GM23338 (cell line): ENCODE measurements at regions not wholly inside any gene's neighbourhood (a gene's known extent, or its start where the extent isn't known, plus 50 kb on each side); places are given as distances from the start of the nearest gene placed in this dataset.

Experiments
- ATAC-seq: fragments of 200-7000 bp; cut with Tn5 transposase; 3 replicates; pipeline ENCODE4 v1.9.1; 2020
- DNase-seq: peaks from one replicate; pipeline ENCODE4 v3.0.0-alpha.2; 2015; ENCODE audit warnings: low spot score
- H2AFZ ChIP-seq: fragments of 200-600 bp; sonication (generic); 2 replicates; pipeline ENCODE4 v1.8.0; 2016; ENCODE audit warnings: antibody characterized with exemption, mild to moderate bottlenecking, moderate library complexity
- H3F3A ChIP-seq: fragments of 200-600 bp; sonication (generic); replicated peaks from 2 replicates; pipeline ENCODE4 v1.8.0; 2017; ENCODE audit warnings: antibody characterized with exemption, mixed run types, low read depth
- H3K27ac ChIP-seq: fragments of 200-600 bp; sonication (generic); 2 replicates; pipeline ENCODE4 v1.6.1; 2016; ENCODE audit warnings: low read depth
- H3K27me3 ChIP-seq: fragments of 200-600 bp; sonication (generic); 2 replicates; pipeline ENCODE4 v1.8.0; 2016; ENCODE audit warnings: mild to moderate bottlenecking, mixed run types, moderate library complexity; ENCODE audit not compliant: insufficient read depth
- H3K36me3 ChIP-seq: fragments of 200-600 bp; sonication (generic); 2 replicates; pipeline ENCODE4 v1.8.0; 2016; ENCODE audit warnings: mild to moderate bottlenecking; ENCODE audit not compliant: insufficient read depth
- H3K4me1 ChIP-seq: fragments of 200-600 bp; sonication (generic); 2 replicates; pipeline ENCODE4 v1.8.0; 2016; ENCODE audit warnings: mild to moderate bottlenecking, moderate library complexity; ENCODE audit not compliant: insufficient read depth
- H3K4me2 ChIP-seq: fragments of 200-600 bp; sonication (generic); 2 replicates; pipeline ENCODE4 v1.7.1; 2017; ENCODE audit warnings: mixed run types
- H3K4me3 ChIP-seq: fragments of 200-600 bp; sonication (generic); 2 replicates; pipeline ENCODE4 v1.6.1; 2016; ENCODE audit warnings: mixed run types
- H3K79me2 ChIP-seq: fragments of 200-600 bp; sonication (generic); replicated peaks from 2 replicates; pipeline ENCODE4 v1.8.0; 2017; ENCODE audit warnings: mild to moderate bottlenecking; ENCODE audit not compliant: insufficient read depth
- H3K9me2 ChIP-seq: fragments of 200-600 bp; sonication (generic); 2 replicates; pipeline ENCODE4 v1.8.0; 2017; ENCODE audit not compliant: insufficient read depth
- H4K20me1 ChIP-seq: fragments of 200-600 bp; sonication (generic); replicated peaks from 2 replicates; pipeline ENCODE4 v1.8.0; 2017; ENCODE audit warnings: mild to moderate bottlenecking; ENCODE audit not compliant: insufficient read depth
- H3K27ac Mint-ChIP-seq: 2 replicates; pipeline ENCODE4 v1.8.0; 2020; ENCODE audit warnings: inconsistent platforms, mild to moderate bottlenecking, moderate library complexity, mixed read lengths
- H3K27me3 Mint-ChIP-seq: 3 replicates; pipeline ENCODE4 v1.8.0; 2022; ENCODE audit warnings: low read depth, mild to moderate bottlenecking, moderate library complexity, mixed read lengths, inconsistent platforms; ENCODE audit not compliant: insufficient read depth, poor library complexity
- H3K36me3 Mint-ChIP-seq: 3 replicates; pipeline ENCODE4 v1.8.0; 2021; ENCODE audit warnings: low read depth, mild to moderate bottlenecking, inconsistent platforms, moderate library complexity, mixed read lengths
- H3K4me1 Mint-ChIP-seq: 3 replicates; pipeline ENCODE4 v1.8.0; 2020; ENCODE audit warnings: mild to moderate bottlenecking, inconsistent platforms, mixed read lengths
- H3K4me3 Mint-ChIP-seq: 3 replicates; pipeline ENCODE4 v1.8.0; 2021; ENCODE audit warnings: moderate library complexity, mild to moderate bottlenecking, inconsistent platforms, mixed read lengths
- H3K9me3 Mint-ChIP-seq: 3 replicates; pipeline ENCODE4 v1.8.0; 2020; ENCODE audit warnings: moderate library complexity, mild to moderate bottlenecking, inconsistent platforms, mixed read lengths
- CREB1 ChIP-seq: fragments of 250-450 bp; sonication (Bioruptor Pico); IDR thresholded peaks from 2 replicates; pipeline ENCODE4 v1.5.0; 2020; ENCODE audit warnings: low read depth, mild to moderate bottlenecking, moderate library complexity
- CTCF ChIP-seq, 2 experiments: fragments of 200-600 bp in 1 of 2; sonication (generic) in 1 of 2; conservative IDR thresholded peaks; 2 replicates each; pipeline versions ENCODE4 v1.5.1 to v1.6.1; 2016 to 2017; ENCODE audit warnings: antibody characterized with exemption in 2 of 2, low read depth in 2 of 2, mild to moderate bottlenecking in 2 of 2, moderate library complexity in 1 of 2
- ETS1 ChIP-seq: IDR thresholded peaks from 2 replicates; pipeline ENCODE4 v1.6.1; 2016; ENCODE audit warnings: antibody characterized with exemption
- EZH2 ChIP-seq: fragments of 200-600 bp; sonication (generic); IDR thresholded peaks from one replicate; pipeline ENCODE4 v1.8.0; 2017; ENCODE audit warnings: antibody characterized with exemption, mild to moderate bottlenecking, low read depth; ENCODE audit not compliant: unreplicated experiment
- EZH2phosphoT487 ChIP-seq: fragments of 200-600 bp; sonication (generic); IDR thresholded peaks from one replicate; pipeline ENCODE4 v1.8.1; 2018; ENCODE audit warnings: antibody characterized with exemption; ENCODE audit not compliant: unreplicated experiment
- JUNB ChIP-seq: IDR thresholded peaks from one replicate; pipeline ENCODE4 v1.6.1; 2016; ENCODE audit warnings: antibody characterized with exemption; ENCODE audit not compliant: unreplicated experiment
- NANOG ChIP-seq: IDR thresholded peaks from 2 replicates; pipeline ENCODE4 v1.6.1; 2016; ENCODE audit warnings: antibody characterized with exemption, borderline replicate concordance
- POLR2AphosphoS5 ChIP-seq: IDR thresholded peaks from 2 replicates; pipeline ENCODE4 v1.6.1; 2016; ENCODE audit warnings: antibody characterized with exemption, low read depth
- STAT1 ChIP-seq: IDR thresholded peaks from one replicate; pipeline ENCODE4 v1.6.1; 2016; ENCODE audit warnings: antibody characterized with exemption; ENCODE audit not compliant: unreplicated experiment
- ZNF331 ChIP-seq: fragments of 250-450 bp; sonication (Bioruptor Pico); IDR thresholded peaks from 2 replicates; pipeline ENCODE4 v1.5.0; 2020; ENCODE audit warnings: low read depth, mild to moderate bottlenecking, moderate library complexity
- TF ChIP-seq, protein P1 (sequence below): IDR thresholded peaks from one replicate; pipeline ENCODE4 v1.6.1; 2018; ENCODE audit warnings: antibody characterized with exemption; ENCODE audit not compliant: unreplicated experiment

- Histone ChIP-seq H3K4me3 (no peak overlapping the region), H3K4me1 (no peaks in the 10 kb centered on the region), H3F3A (no peaks in the 10 kb centered on the region), H3K27me3 (no peaks in the 10 kb centered on the region), H3K4me2 (no peak overlapping the region), H3K36me3 (no peaks in the 10 kb centered on the region), H2AFZ (no peak overlapping the region), H3K79me2 (no peaks in the 10 kb centered on the region), H3K9me2 (no peaks in the 10 kb centered on the region), H3K27ac (no peak overlapping the region), H4K20me1 (no peaks in the 10 kb centered on the region)
- Mint-ChIP-seq H3K4me1 (peaks cover 7% of the 10 kb centered on the region; the same call in 2 of the 3 replicates), H3K36me3 (peaks cover 5% of the 10 kb centered on the region; the same call in 2 of the 3 replicates), H3K27ac (no peak overlapping the region), H3K9me3 (no peaks in the 10 kb centered on the region), H3K4me3 (no peak overlapping the region), H3K27me3 (no peaks in the 10 kb centered on the region)
- ATAC-seq (no peak), DNase-seq (no peak)
- TF ChIP-seq ZNF331: no peak
- no peak for TF ChIP-seq EZH2phosphoT487
- no peak for TF ChIP-seq JUNB
- TF ChIP-seq CTCF (conservative IDR thresholded peaks at IDR 0.05; ENCODE audit: low read depth in 2 of 2): no peak
- no peak for TF ChIP-seq CREB1
- no peak for TF ChIP-seq NANOG
- TF ChIP-seq STAT1: no peak
- no peak for TF ChIP-seq ETS1
- TF ChIP-seq EZH2: no peak
- TF ChIP-seq POLR2AphosphoS5: no peak
- TF ChIP-seq, protein P1, sequence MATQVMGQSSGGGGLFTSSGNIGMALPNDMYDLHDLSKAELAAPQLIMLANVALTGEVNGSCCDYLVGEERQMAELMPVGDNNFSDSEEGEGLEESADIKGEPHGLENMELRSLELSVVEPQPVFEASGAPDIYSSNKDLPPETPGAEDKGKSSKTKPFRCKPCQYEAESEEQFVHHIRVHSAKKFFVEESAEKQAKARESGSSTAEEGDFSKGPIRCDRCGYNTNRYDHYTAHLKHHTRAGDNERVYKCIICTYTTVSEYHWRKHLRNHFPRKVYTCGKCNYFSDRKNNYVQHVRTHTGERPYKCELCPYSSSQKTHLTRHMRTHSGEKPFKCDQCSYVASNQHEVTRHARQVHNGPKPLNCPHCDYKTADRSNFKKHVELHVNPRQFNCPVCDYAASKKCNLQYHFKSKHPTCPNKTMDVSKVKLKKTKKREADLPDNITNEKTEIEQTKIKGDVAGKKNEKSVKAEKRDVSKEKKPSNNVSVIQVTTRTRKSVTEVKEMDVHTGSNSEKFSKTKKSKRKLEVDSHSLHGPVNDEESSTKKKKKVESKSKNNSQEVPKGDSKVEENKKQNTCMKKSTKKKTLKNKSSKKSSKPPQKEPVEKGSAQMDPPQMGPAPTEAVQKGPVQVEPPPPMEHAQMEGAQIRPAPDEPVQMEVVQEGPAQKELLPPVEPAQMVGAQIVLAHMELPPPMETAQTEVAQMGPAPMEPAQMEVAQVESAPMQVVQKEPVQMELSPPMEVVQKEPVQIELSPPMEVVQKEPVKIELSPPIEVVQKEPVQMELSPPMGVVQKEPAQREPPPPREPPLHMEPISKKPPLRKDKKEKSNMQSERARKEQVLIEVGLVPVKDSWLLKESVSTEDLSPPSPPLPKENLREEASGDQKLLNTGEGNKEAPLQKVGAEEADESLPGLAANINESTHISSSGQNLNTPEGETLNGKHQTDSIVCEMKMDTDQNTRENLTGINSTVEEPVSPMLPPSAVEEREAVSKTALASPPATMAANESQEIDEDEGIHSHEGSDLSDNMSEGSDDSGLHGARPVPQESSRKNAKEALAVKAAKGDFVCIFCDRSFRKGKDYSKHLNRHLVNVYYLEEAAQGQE: no peak
Observed at GRCh38 chr10:28155726-28156125, 147.1 kb downstream of the MPP7 start.
